Ovary (tissue), 3 donors: ENCODE measurements at regions not wholly inside any gene's neighbourhood (a gene's known extent, or its start where the extent isn't known, plus 50 kb on each side); places are given as distances from the start of the nearest gene placed in this dataset.

Source experiments
- CTCF ChIP-seq, 3 donors: fragments of 450-650 bp in 2 of 3; fragments of 200-600 bp in 1 of 3; IDR thresholded peaks; one replicate each; pipeline versions ENCODE4 v1.5.1 to v1.8.0; 2016 to 2022; ENCODE audit warnings: antibody characterized with exemption in 3 of 3, mild to moderate bottlenecking in 1 of 3
- EP300 ChIP-seq: sonication (generic); formaldehyde crosslinking; IDR thresholded peaks from one replicate; pipeline ENCODE4 v1.6.1; 2017; ENCODE audit warnings: antibody characterized with exemption
- POLR2A ChIP-seq: fragments of 450-650 bp; IDR thresholded peaks from one replicate; pipeline ENCODE4 v1.6.1; 2017; ENCODE audit warnings: antibody characterized with exemption, mild to moderate bottlenecking, moderate library complexity
- donor health status: DM: no; HTN: no; CAD: no.

GRCh38 chr1:166391279-166392066 lies 224.7 kb upstream of the FAM78B start:
- TF ChIP-seq CTCF (IDR thresholded peaks at IDR 0.05): no peak
- no peak for TF ChIP-seq POLR2A
- TF ChIP-seq EP300: no peak
